GM23338 (cell line): ENCODE measurements at regions not wholly inside any gene's neighbourhood (a gene's known extent, or its start where the extent isn't known, plus 50 kb on each side); places are given as distances from the start of the nearest gene placed in this dataset.

Source experiments
- ATAC-seq: fragments of 200-7000 bp; cut with Tn5 transposase; 3 replicates; pipeline ENCODE4 v1.9.1; 2020
- DNase-seq: peaks from one replicate; pipeline ENCODE4 v3.0.0-alpha.2; 2015; ENCODE audit warnings: low spot score
- H2AFZ ChIP-seq: fragments of 200-600 bp; sonication (generic); 2 replicates; pipeline ENCODE4 v1.8.0; 2016; ENCODE audit warnings: antibody characterized with exemption, mild to moderate bottlenecking, moderate library complexity
- H3F3A ChIP-seq: fragments of 200-600 bp; sonication (generic); replicated peaks from 2 replicates; pipeline ENCODE4 v1.8.0; 2017; ENCODE audit warnings: antibody characterized with exemption, mixed run types, low read depth
- H3K27ac ChIP-seq: fragments of 200-600 bp; sonication (generic); 2 replicates; pipeline ENCODE4 v1.6.1; 2016; ENCODE audit warnings: low read depth
- H3K27me3 ChIP-seq: fragments of 200-600 bp; sonication (generic); 2 replicates; pipeline ENCODE4 v1.8.0; 2016; ENCODE audit warnings: mild to moderate bottlenecking, mixed run types, moderate library complexity; ENCODE audit not compliant: insufficient read depth
- H3K36me3 ChIP-seq: fragments of 200-600 bp; sonication (generic); 2 replicates; pipeline ENCODE4 v1.8.0; 2016; ENCODE audit warnings: mild to moderate bottlenecking; ENCODE audit not compliant: insufficient read depth
- H3K4me1 ChIP-seq: fragments of 200-600 bp; sonication (generic); 2 replicates; pipeline ENCODE4 v1.8.0; 2016; ENCODE audit warnings: mild to moderate bottlenecking, moderate library complexity; ENCODE audit not compliant: insufficient read depth
- H3K4me2 ChIP-seq: fragments of 200-600 bp; sonication (generic); 2 replicates; pipeline ENCODE4 v1.7.1; 2017; ENCODE audit warnings: mixed run types
- H3K4me3 ChIP-seq: fragments of 200-600 bp; sonication (generic); 2 replicates; pipeline ENCODE4 v1.6.1; 2016; ENCODE audit warnings: mixed run types
- H3K79me2 ChIP-seq: fragments of 200-600 bp; sonication (generic); replicated peaks from 2 replicates; pipeline ENCODE4 v1.8.0; 2017; ENCODE audit warnings: mild to moderate bottlenecking; ENCODE audit not compliant: insufficient read depth
- H3K9me2 ChIP-seq: fragments of 200-600 bp; sonication (generic); 2 replicates; pipeline ENCODE4 v1.8.0; 2017; ENCODE audit not compliant: insufficient read depth
- H4K20me1 ChIP-seq: fragments of 200-600 bp; sonication (generic); replicated peaks from 2 replicates; pipeline ENCODE4 v1.8.0; 2017; ENCODE audit warnings: mild to moderate bottlenecking; ENCODE audit not compliant: insufficient read depth
- H3K27ac Mint-ChIP-seq: 2 replicates; pipeline ENCODE4 v1.8.0; 2020; ENCODE audit warnings: inconsistent platforms, mild to moderate bottlenecking, moderate library complexity, mixed read lengths
- H3K27me3 Mint-ChIP-seq: 3 replicates; pipeline ENCODE4 v1.8.0; 2022; ENCODE audit warnings: low read depth, mild to moderate bottlenecking, moderate library complexity, mixed read lengths, inconsistent platforms; ENCODE audit not compliant: insufficient read depth, poor library complexity
- H3K36me3 Mint-ChIP-seq: 3 replicates; pipeline ENCODE4 v1.8.0; 2021; ENCODE audit warnings: low read depth, mild to moderate bottlenecking, inconsistent platforms, moderate library complexity, mixed read lengths
- H3K4me1 Mint-ChIP-seq: 3 replicates; pipeline ENCODE4 v1.8.0; 2020; ENCODE audit warnings: mild to moderate bottlenecking, inconsistent platforms, mixed read lengths
- H3K4me3 Mint-ChIP-seq: 3 replicates; pipeline ENCODE4 v1.8.0; 2021; ENCODE audit warnings: moderate library complexity, mild to moderate bottlenecking, inconsistent platforms, mixed read lengths
- H3K9me3 Mint-ChIP-seq: 3 replicates; pipeline ENCODE4 v1.8.0; 2020; ENCODE audit warnings: moderate library complexity, mild to moderate bottlenecking, inconsistent platforms, mixed read lengths
- EZH2 ChIP-seq: fragments of 200-600 bp; sonication (generic); IDR thresholded peaks from one replicate; pipeline ENCODE4 v1.8.0; 2017; ENCODE audit warnings: antibody characterized with exemption, mild to moderate bottlenecking, low read depth; ENCODE audit not compliant: unreplicated experiment
- EZH2phosphoT487 ChIP-seq: fragments of 200-600 bp; sonication (generic); IDR thresholded peaks from one replicate; pipeline ENCODE4 v1.8.1; 2018; ENCODE audit warnings: antibody characterized with exemption; ENCODE audit not compliant: unreplicated experiment
- JUNB ChIP-seq: IDR thresholded peaks from one replicate; pipeline ENCODE4 v1.6.1; 2016; ENCODE audit warnings: antibody characterized with exemption; ENCODE audit not compliant: unreplicated experiment
- NANOG ChIP-seq: IDR thresholded peaks from 2 replicates; pipeline ENCODE4 v1.6.1; 2016; ENCODE audit warnings: antibody characterized with exemption, borderline replicate concordance
- POLR2AphosphoS5 ChIP-seq: IDR thresholded peaks from 2 replicates; pipeline ENCODE4 v1.6.1; 2016; ENCODE audit warnings: antibody characterized with exemption, low read depth
- STAT1 ChIP-seq: IDR thresholded peaks from one replicate; pipeline ENCODE4 v1.6.1; 2016; ENCODE audit warnings: antibody characterized with exemption; ENCODE audit not compliant: unreplicated experiment
- ZNF114 ChIP-seq: fragments of 250-450 bp; sonication (Bioruptor Pico); IDR thresholded peaks from 2 replicates; pipeline ENCODE4 v1.5.0; 2020; ENCODE audit warnings: mild to moderate bottlenecking, moderate library complexity
- ZNF331 ChIP-seq: fragments of 250-450 bp; sonication (Bioruptor Pico); IDR thresholded peaks from 2 replicates; pipeline ENCODE4 v1.5.0; 2020; ENCODE audit warnings: low read depth, mild to moderate bottlenecking, moderate library complexity
- TF ChIP-seq, protein P1 (sequence below): IDR thresholded peaks from one replicate; pipeline ENCODE4 v1.6.1; 2018; ENCODE audit warnings: antibody characterized with exemption; ENCODE audit not compliant: unreplicated experiment
- TF ChIP-seq, protein P2 (sequence below), 2 experiments: fragments of 200-600 bp in 1 of 2; sonication (generic) in 1 of 2; conservative IDR thresholded peaks; 2 replicates each; pipeline versions ENCODE4 v1.5.1 to v1.6.1; 2016 to 2017; ENCODE audit warnings: antibody characterized with exemption in 2 of 2, low read depth in 2 of 2, mild to moderate bottlenecking in 2 of 2, moderate library complexity in 1 of 2

DNA sequence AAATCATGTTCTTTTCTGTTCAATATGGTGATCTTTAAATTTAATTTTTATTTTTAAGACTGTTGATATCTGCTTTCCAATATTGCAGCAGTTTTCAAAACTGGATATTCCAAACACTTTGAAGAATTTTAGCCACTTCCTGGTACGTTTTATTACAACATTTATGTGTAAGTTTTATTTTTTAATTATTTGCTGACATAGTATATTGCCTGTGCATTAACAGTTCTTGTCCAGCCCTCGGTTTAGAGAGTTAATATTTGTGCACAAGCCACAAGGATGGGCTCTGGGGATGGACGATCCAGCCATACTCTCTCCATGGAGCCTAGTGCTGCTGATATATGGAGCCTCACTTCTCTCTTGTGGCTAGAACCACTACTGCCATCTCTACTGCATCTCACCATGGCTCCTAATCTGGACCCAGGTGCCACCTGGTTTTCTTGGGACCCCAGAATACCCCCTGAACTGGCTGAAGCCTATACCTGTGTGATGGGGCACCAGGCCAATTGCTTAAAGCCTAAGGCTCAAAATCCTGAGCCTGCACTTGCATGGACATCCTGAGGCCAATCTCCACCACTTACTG lies 262.5 kb downstream of the RASSF9 start (continued):
- TF ChIP-seq NANOG (no peak), EZH2phosphoT487 (no peak), ZNF331 (no peak), EZH2 (no peak)

DNA sequence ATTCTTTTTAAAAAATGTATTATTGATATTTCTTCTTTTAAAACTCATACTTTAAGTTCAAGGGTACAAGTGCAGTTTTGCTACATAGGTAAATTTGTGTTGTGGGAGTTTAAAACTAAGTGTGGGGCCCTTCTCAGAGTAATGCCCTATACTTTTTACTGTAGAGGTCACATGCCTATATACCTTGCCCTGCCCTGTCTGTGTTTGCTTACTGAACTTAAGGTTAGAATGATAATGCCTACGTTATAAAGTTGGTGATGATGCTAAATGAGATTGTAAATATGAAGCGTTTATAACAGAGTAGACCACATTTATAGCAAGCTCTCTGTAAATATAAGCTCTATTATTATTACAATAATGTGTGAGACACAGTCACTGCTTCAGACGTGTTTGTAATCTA lies 261.9 kb downstream of the RASSF9 start:
- no peaks in the 10 kb centered on the region for H3K9me3 Mint-ChIP-seq
- ATAC-seq = no peak
- no peak overlapping the region for H3K27ac ChIP-seq
- H3K4me1 ChIP-seq = peaks cover 10% of the 10 kb centered on the region; the same call in 1 of the 2 replicates
- TF ChIP-seq EZH2phosphoT487 = no peak
- no peak for TF ChIP-seq POLR2AphosphoS5
- TF ChIP-seq ZNF114 (CRISPR knock-in tag) = no peak
- no peak for TF ChIP-seq STAT1
- TF ChIP-seq, protein P1, sequence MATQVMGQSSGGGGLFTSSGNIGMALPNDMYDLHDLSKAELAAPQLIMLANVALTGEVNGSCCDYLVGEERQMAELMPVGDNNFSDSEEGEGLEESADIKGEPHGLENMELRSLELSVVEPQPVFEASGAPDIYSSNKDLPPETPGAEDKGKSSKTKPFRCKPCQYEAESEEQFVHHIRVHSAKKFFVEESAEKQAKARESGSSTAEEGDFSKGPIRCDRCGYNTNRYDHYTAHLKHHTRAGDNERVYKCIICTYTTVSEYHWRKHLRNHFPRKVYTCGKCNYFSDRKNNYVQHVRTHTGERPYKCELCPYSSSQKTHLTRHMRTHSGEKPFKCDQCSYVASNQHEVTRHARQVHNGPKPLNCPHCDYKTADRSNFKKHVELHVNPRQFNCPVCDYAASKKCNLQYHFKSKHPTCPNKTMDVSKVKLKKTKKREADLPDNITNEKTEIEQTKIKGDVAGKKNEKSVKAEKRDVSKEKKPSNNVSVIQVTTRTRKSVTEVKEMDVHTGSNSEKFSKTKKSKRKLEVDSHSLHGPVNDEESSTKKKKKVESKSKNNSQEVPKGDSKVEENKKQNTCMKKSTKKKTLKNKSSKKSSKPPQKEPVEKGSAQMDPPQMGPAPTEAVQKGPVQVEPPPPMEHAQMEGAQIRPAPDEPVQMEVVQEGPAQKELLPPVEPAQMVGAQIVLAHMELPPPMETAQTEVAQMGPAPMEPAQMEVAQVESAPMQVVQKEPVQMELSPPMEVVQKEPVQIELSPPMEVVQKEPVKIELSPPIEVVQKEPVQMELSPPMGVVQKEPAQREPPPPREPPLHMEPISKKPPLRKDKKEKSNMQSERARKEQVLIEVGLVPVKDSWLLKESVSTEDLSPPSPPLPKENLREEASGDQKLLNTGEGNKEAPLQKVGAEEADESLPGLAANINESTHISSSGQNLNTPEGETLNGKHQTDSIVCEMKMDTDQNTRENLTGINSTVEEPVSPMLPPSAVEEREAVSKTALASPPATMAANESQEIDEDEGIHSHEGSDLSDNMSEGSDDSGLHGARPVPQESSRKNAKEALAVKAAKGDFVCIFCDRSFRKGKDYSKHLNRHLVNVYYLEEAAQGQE = no peak
- no peak for TF ChIP-seq JUNB
- TF ChIP-seq, protein P2, sequence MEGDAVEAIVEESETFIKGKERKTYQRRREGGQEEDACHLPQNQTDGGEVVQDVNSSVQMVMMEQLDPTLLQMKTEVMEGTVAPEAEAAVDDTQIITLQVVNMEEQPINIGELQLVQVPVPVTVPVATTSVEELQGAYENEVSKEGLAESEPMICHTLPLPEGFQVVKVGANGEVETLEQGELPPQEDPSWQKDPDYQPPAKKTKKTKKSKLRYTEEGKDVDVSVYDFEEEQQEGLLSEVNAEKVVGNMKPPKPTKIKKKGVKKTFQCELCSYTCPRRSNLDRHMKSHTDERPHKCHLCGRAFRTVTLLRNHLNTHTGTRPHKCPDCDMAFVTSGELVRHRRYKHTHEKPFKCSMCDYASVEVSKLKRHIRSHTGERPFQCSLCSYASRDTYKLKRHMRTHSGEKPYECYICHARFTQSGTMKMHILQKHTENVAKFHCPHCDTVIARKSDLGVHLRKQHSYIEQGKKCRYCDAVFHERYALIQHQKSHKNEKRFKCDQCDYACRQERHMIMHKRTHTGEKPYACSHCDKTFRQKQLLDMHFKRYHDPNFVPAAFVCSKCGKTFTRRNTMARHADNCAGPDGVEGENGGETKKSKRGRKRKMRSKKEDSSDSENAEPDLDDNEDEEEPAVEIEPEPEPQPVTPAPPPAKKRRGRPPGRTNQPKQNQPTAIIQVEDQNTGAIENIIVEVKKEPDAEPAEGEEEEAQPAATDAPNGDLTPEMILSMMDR (conservative IDR thresholded peaks at IDR 0.05; ENCODE audit: low read depth in 2 of 2) = no peak
- H3F3A ChIP-seq = no peaks in the 10 kb centered on the region
- no peak for DNase-seq
- no peaks in the 10 kb centered on the region for H3K36me3 Mint-ChIP-seq
- H3K4me1 Mint-ChIP-seq = peaks cover 9% of the 10 kb centered on the region
- H3K79me2 ChIP-seq = no peaks in the 10 kb centered on the region
- H3K36me3 ChIP-seq = no peaks in the 10 kb centered on the region
- H3K4me3 Mint-ChIP-seq = no peak overlapping the region
- H3K4me2 ChIP-seq = no peak overlapping the region
- H3K4me3 ChIP-seq = no peak overlapping the region
- H4K20me1 ChIP-seq = no peaks in the 10 kb centered on the region
- H3K27ac Mint-ChIP-seq = no peak overlapping the region
- no peak overlapping the region for H2AFZ ChIP-seq
- H3K9me2 ChIP-seq = no peaks in the 10 kb centered on the region
- no peaks in the 10 kb centered on the region for H3K27me3 Mint-ChIP-seq
- H3K27me3 ChIP-seq = no peaks in the 10 kb centered on the region
